ENCODE measurements at regions not wholly inside any gene's neighbourhood (a gene's known extent, or its start where the extent isn't known, plus 50 kb on each side); places are given as distances from the start of the nearest gene placed in this dataset.

- TF ChIP-seq CTCF (IDR thresholded peaks at IDR 0.05) (peak; percentile 96), EZH2phosphoT487 (IDR thresholded peaks at IDR 0.05) (no peak), EZH2 (IDR thresholded peaks at IDR 0.05) (no peak)
Measured at GRCh38 chr16:82229800-82230619, 60.0 kb upstream of the MPHOSPH6 start.

Measured in neural progenitor cell (in vitro differentiated cells).